NB4 (cell line): ENCODE measurements at regions not wholly inside any gene's neighbourhood (a gene's known extent, or its start where the extent isn't known, plus 50 kb on each side); places are given as distances from the start of the nearest gene placed in this dataset.

Experiments
- POLR2A ChIP-seq: IDR thresholded peaks from 2 replicates; pipeline ENCODE4 v1.6.1; 2011; ENCODE audit warnings: mild to moderate bottlenecking; ENCODE audit not compliant: insufficient read length; ENCODE audit errors: extremely low read depth
- TF ChIP-seq, protein P1 (sequence below): IDR thresholded peaks from one replicate; pipeline ENCODE4 v1.5.1; 2012; ENCODE audit warnings: low read depth, low read length

DNA sequence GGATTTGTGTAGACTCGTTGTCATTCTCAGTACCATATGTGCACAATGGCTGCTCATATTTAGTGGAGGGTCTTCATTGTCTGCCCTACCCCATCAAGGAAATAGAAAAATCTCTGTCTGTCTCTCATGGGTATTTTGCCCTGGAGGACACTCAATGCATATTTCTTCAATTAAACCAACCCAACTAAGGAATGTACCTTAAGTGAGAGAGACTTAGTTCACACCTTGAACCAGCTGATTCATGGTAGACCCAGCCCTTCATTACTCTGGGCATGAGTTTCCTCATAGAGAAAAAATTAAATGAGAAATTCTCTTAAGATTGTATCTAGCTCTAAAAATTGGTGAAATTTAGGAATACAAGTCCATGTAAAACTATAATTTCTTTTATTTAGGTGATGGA, 107.1 kb upstream of the PLEKHG7 start:
- TF ChIP-seq, protein P1, sequence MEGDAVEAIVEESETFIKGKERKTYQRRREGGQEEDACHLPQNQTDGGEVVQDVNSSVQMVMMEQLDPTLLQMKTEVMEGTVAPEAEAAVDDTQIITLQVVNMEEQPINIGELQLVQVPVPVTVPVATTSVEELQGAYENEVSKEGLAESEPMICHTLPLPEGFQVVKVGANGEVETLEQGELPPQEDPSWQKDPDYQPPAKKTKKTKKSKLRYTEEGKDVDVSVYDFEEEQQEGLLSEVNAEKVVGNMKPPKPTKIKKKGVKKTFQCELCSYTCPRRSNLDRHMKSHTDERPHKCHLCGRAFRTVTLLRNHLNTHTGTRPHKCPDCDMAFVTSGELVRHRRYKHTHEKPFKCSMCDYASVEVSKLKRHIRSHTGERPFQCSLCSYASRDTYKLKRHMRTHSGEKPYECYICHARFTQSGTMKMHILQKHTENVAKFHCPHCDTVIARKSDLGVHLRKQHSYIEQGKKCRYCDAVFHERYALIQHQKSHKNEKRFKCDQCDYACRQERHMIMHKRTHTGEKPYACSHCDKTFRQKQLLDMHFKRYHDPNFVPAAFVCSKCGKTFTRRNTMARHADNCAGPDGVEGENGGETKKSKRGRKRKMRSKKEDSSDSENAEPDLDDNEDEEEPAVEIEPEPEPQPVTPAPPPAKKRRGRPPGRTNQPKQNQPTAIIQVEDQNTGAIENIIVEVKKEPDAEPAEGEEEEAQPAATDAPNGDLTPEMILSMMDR, result no peak
- TF ChIP-seq POLR2A, result no peak
